ENCODE measurements at regions not wholly inside any gene's neighbourhood (a gene's known extent, or its start where the extent isn't known, plus 50 kb on each side); places are given as distances from the start of the nearest gene placed in this dataset.

DNA sequence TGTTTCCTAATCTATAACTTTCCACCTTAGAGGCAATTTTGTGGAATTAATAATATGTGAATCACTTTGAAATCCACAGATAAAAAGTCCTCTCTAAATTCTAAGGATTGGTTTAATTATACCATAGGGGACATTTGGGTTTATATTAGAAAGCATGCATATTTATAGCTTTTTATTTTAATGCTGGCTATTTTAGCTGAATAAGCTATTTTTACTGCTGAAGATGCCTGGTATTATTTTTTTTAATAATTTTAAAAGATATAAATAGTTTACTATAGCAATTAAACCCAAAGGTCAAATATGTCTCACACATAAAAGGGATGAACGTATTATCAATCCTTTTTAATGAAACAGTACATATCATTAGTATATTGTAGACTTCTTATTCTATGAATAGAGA, 415.4 kb downstream of the MAGEB5 start:
- ATAC-seq (ENCODE audit: insufficient read depth, low FRiP score): no peak
- Histone ChIP-seq H3K27me3 (ENCODE audit: control insufficient read depth in 3 of 3, insufficient read depth in 3 of 3, low read length in 2 of 3) (no peaks in the 10 kb centered on the region), H3K9me3 (ENCODE audit: control insufficient read depth in 4 of 4, insufficient read depth in 3 of 4, low read length in 3 of 4) (peaks cover 0 to 2% (median 0%) of the 10 kb centered on the region in 4 donors), H3K9ac (ENCODE audit: insufficient read depth in 1 of 2, low read length in 2 of 2) (no peak overlapping the region), H3K4me3 (no peak overlapping the region), H3K27ac (ENCODE audit: low read depth in 1 of 2, low read length in 1 of 2) (no peak overlapping the region), H3K4me1 (ENCODE audit: control insufficient read depth in 5 of 5, insufficient read depth in 5 of 5, low read length in 5 of 5) (no peaks in the 10 kb centered on the region), H3K36me3 (ENCODE audit: control insufficient read depth in 4 of 4, insufficient read depth in 4 of 4, low read length in 4 of 4) (no peaks in the 10 kb centered on the region)
- TF ChIP-seq, protein P1, sequence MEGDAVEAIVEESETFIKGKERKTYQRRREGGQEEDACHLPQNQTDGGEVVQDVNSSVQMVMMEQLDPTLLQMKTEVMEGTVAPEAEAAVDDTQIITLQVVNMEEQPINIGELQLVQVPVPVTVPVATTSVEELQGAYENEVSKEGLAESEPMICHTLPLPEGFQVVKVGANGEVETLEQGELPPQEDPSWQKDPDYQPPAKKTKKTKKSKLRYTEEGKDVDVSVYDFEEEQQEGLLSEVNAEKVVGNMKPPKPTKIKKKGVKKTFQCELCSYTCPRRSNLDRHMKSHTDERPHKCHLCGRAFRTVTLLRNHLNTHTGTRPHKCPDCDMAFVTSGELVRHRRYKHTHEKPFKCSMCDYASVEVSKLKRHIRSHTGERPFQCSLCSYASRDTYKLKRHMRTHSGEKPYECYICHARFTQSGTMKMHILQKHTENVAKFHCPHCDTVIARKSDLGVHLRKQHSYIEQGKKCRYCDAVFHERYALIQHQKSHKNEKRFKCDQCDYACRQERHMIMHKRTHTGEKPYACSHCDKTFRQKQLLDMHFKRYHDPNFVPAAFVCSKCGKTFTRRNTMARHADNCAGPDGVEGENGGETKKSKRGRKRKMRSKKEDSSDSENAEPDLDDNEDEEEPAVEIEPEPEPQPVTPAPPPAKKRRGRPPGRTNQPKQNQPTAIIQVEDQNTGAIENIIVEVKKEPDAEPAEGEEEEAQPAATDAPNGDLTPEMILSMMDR (IDR thresholded peaks at IDR 0.05; ENCODE audit: control extremely low read depth, extremely low read depth): no peak
- 58 to 80% methylated on average over 1 of the region's 1 CpG for WGBS, 2 donors
- DNase-seq: no peak

DNA sequence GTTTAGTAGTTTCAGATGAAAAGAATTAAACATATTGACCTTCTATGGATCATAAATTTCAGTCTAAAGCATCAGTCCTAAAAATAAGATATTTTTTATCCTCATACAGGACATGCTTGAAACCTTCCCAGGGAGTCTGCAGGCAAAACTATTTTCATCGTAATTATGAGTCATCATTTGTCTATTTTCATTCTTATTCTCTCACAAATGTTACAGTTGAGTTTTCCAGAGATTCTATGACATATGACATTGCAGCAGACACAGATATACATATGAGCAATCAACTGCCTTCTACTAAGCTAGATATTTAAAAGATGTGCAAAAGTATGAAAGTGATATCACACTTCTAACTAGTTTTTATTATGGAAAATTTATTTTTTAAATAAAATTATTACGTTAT, 398.0 kb downstream of the MAGEB5 start:
- Histone ChIP-seq H3K4me1 (ENCODE audit: control insufficient read depth in 5 of 5, insufficient read depth in 5 of 5, low read length in 5 of 5) (no peaks in the 10 kb centered on the region), H3K27ac (ENCODE audit: low read depth in 1 of 2, low read length in 1 of 2) (no peak overlapping the region), H3K9me3 (ENCODE audit: control insufficient read depth in 4 of 4, insufficient read depth in 3 of 4, low read length in 3 of 4) (no peaks in the 10 kb centered on the region), H3K9ac (ENCODE audit: insufficient read depth in 1 of 2, low read length in 2 of 2) (no peak overlapping the region), H3K27me3 (ENCODE audit: control insufficient read depth in 3 of 3, insufficient read depth in 3 of 3, low read length in 2 of 3) (no peaks in the 10 kb centered on the region), H3K4me3 (no peak overlapping the region), H3K36me3 (ENCODE audit: control insufficient read depth in 4 of 4, insufficient read depth in 4 of 4, low read length in 4 of 4) (no peaks in the 10 kb centered on the region)
- ATAC-seq (ENCODE audit: insufficient read depth, low FRiP score) (no peak), DNase-seq (no peak)
- TF ChIP-seq, protein P1 (IDR thresholded peaks at IDR 0.05; ENCODE audit: control extremely low read depth, extremely low read depth): no peak
- 56 to 92% methylated on average over 2 of the region's 2 CpGs for WGBS, 2 donors

DNA sequence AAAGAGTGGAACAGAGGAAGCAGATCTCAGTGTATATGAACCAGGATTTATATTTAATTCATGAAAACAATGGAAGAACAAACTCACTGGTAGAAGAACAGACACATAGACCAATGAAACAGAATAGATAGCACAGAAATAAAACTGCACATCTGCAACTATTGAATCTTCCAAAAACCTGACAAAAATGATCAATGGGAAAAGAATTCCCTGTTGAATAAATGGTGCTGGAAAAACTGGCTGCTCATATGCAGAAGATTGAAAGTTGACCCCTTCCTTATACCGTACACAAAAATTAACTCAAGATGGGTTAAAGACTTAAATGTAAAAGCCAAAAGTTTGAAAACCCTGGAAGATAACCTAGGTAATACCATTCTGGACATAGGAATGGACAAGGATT, 391.0 kb downstream of the MAGEB5 start:
- H3K36me3 ChIP-seq (ENCODE audit: control insufficient read depth in 4 of 4, insufficient read depth in 4 of 4, low read length in 4 of 4): no peaks in the 10 kb centered on the region
- H3K4me1 ChIP-seq (ENCODE audit: control insufficient read depth in 5 of 5, insufficient read depth in 5 of 5, low read length in 5 of 5): no peaks in the 10 kb centered on the region
- no peak overlapping the region for H3K9ac ChIP-seq (ENCODE audit: insufficient read depth in 1 of 2, low read length in 2 of 2)
- no peaks in the 10 kb centered on the region for H3K9me3 ChIP-seq (ENCODE audit: control insufficient read depth in 4 of 4, insufficient read depth in 3 of 4, low read length in 3 of 4)
- 89 to 100% methylated on average over 1 of the region's 1 CpG for WGBS, 2 donors
- no peaks in the 10 kb centered on the region for H3K27me3 ChIP-seq (ENCODE audit: control insufficient read depth in 3 of 3, insufficient read depth in 3 of 3, low read length in 2 of 3)
- no peak overlapping the region for H3K4me3 ChIP-seq
- TF ChIP-seq, protein P1 (IDR thresholded peaks at IDR 0.05; ENCODE audit: control extremely low read depth, extremely low read depth): no peak
- DNase-seq (no peak), ATAC-seq (ENCODE audit: insufficient read depth, low FRiP score) (no peak)
- no peak overlapping the region for H3K27ac ChIP-seq (ENCODE audit: low read depth in 1 of 2, low read length in 1 of 2)

DNA sequence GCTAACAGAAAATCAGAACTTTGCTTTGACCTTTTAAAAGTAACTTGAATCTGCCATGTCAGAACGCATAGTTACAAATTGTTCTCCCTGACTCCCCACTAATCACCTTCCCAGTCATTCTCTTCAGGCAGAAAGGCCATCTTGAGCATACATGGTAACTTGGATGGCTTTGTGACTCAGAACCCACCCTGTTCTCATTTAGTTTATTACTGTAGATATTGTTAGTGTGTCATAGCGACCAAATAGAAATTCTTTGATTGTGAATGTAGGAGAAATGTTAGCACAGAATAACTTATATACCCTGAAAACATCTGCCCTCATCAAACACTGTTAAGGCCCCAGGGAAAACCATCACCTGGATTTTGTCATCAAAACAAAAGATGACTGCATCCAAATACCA, 382.0 kb downstream of the MAGEB5 start:
- WGBS, 2 donors: 51 to 73% methylated on average over 2 of the region's 2 CpGs
- Histone ChIP-seq H3K4me3 (no peak overlapping the region), H3K9me3 (ENCODE audit: control insufficient read depth in 4 of 4, insufficient read depth in 3 of 4, low read length in 3 of 4) (no peaks in the 10 kb centered on the region), H3K36me3 (ENCODE audit: control insufficient read depth in 4 of 4, insufficient read depth in 4 of 4, low read length in 4 of 4) (no peaks in the 10 kb centered on the region), H3K4me1 (ENCODE audit: control insufficient read depth in 5 of 5, insufficient read depth in 5 of 5, low read length in 5 of 5) (no peaks in the 10 kb centered on the region), H3K27ac (ENCODE audit: low read depth in 1 of 2, low read length in 1 of 2) (no peak overlapping the region), H3K27me3 (ENCODE audit: control insufficient read depth in 3 of 3, insufficient read depth in 3 of 3, low read length in 2 of 3) (peaks cover 0 to 3% (median 0%) of the 10 kb centered on the region in 3 donors), H3K9ac (ENCODE audit: insufficient read depth in 1 of 2, low read length in 2 of 2) (no peak overlapping the region)
- TF ChIP-seq, protein P1 (IDR thresholded peaks at IDR 0.05; ENCODE audit: control extremely low read depth, extremely low read depth): no peak
- ATAC-seq (ENCODE audit: insufficient read depth, low FRiP score): no peak
- DNase-seq: no peak
